H1 (cell line): ENCODE measurements at regions not wholly inside any gene's neighbourhood (a gene's known extent, or its start where the extent isn't known, plus 50 kb on each side); places are given as distances from the start of the nearest gene placed in this dataset.

Experiments used
- CTCF ChIA-PET: fragments of 300-600 bp; sonication (Branson Sonifier 250); formaldehyde crosslinking; loops from one replicate; lab custom pipeline; 2021; ENCODE audit not compliant: partially characterized antibody; lab: Charles Lee
- POLR2A ChIA-PET: fragments of 300-600 bp; sonication (Branson Sonifier 250); formaldehyde crosslinking; loops from one replicate; lab custom pipeline; 2021; ENCODE audit warnings: inconsistent platforms; ENCODE audit not compliant: partially characterized antibody; lab: Charles Lee
- DNase-seq, 2 experiments: peaks; one replicate each; pipeline versions ENCODE4 v3.0.0 to v3.0.0-alpha.2; 2010 to 2022; ENCODE audit warnings: low spot score in 2 of 2, low read depth in 1 of 2, mixed read lengths in 1 of 2
- FAIRE-seq: peaks from 2 replicates; lab custom pipeline; 2011; peaks lifted over from hg19 to GRCh38; lab: Jason Lieb, UNC
- H2AFZ ChIP-seq: 2 replicates; pipeline ENCODE4 v1.8.1; 2012; ENCODE audit warnings: low read length, inconsistent platforms
- H2AK5ac ChIP-seq: 2 replicates; pipeline ENCODE4 v1.6.1; 2013; ENCODE audit warnings: low read depth, low read length
- H2BK120ac ChIP-seq: replicated peaks from 2 replicates; pipeline ENCODE3; 2013; ENCODE audit warnings: low read depth, low read length, inconsistent platforms
- H2BK12ac ChIP-seq: 2 replicates; pipeline ENCODE4 v1.6.1; 2013; ENCODE audit warnings: low read depth, low read length
- H2BK15ac ChIP-seq: 2 replicates; pipeline ENCODE4 v1.6.1; 2013; ENCODE audit warnings: low read length
- H2BK20ac ChIP-seq: 2 replicates; pipeline ENCODE4 v1.6.1; 2013; ENCODE audit warnings: low read length
- H2BK5ac ChIP-seq: 2 replicates; pipeline ENCODE4 v1.6.1; 2013; ENCODE audit warnings: low read depth, low read length
- H3K14ac ChIP-seq: 2 replicates; pipeline ENCODE4 v1.6.1; 2013; ENCODE audit warnings: inconsistent platforms; ENCODE audit not compliant: insufficient read length
- H3K18ac ChIP-seq: 2 replicates; pipeline ENCODE4 v1.6.1; 2013; ENCODE audit warnings: low read length; ENCODE audit errors: extremely low read depth
- H3K23ac ChIP-seq: 2 replicates; pipeline ENCODE4 v1.6.1; 2013; ENCODE audit warnings: inconsistent platforms; ENCODE audit not compliant: insufficient read length
- H3K23me2 ChIP-seq: 2 replicates; pipeline ENCODE4 v1.6.1; 2013; ENCODE audit warnings: low read depth, low read length
- H3K27ac ChIP-seq: 2 replicates; pipeline ENCODE4 v1.6.1; 2011; ENCODE audit warnings: low read depth, low read length, inconsistent platforms
- H3K27me3 ChIP-seq, 4 experiments: replicated peaks in 1 of 4; 1 replicate in 1 of 4; 2 replicates in 3 of 4; pipeline versions ENCODE4 v1.6.1 to v1.8.1; 2011 to 2013; ENCODE audit warnings: low read length in 3 of 4, mild to moderate bottlenecking in 3 of 4, inconsistent platforms in 2 of 4, mixed read lengths in 2 of 4, moderate library complexity in 1 of 4; ENCODE audit not compliant: control insufficient read depth in 3 of 4, insufficient read depth in 3 of 4; ENCODE audit errors: extremely low read depth in 1 of 4
- H3K36me3 ChIP-seq, 4 experiments: 2 replicates each; pipeline versions ENCODE4 v1.6.1 to v1.8.1; 2011 to 2013; ENCODE audit warnings: mild to moderate bottlenecking in 4 of 4, low read length in 3 of 4, moderate library complexity in 2 of 4, control low read depth in 1 of 4, inconsistent platforms in 1 of 4; ENCODE audit not compliant: insufficient read depth in 4 of 4, control insufficient read depth in 2 of 4
- H3K4ac ChIP-seq: replicated peaks from 2 replicates; pipeline ENCODE3; 2013; ENCODE audit warnings: low read length, low read depth, mixed read lengths, inconsistent platforms; ENCODE audit not compliant: insufficient read length
- H3K4me1 ChIP-seq, 4 experiments: replicated peaks in 1 of 4; 1 replicate in 1 of 4; 2 replicates in 3 of 4; pipeline versions ENCODE4 v1.6.1 to v1.8.1; 2011 to 2013; ENCODE audit warnings: low read length in 3 of 4, inconsistent platforms in 2 of 4, mixed read lengths in 1 of 4; ENCODE audit not compliant: insufficient read depth in 4 of 4, control insufficient read depth in 3 of 4
- H3K4me2 ChIP-seq, 2 experiments: 2 replicates each; pipeline versions ENCODE4 v1.6.1 to v1.8.1; 2011 to 2013; ENCODE audit warnings: low read depth in 2 of 2, low read length in 2 of 2, control low read depth in 1 of 2, inconsistent platforms in 1 of 2, mild to moderate bottlenecking in 1 of 2; ENCODE audit not compliant: insufficient read depth in 1 of 2
- H3K4me3 ChIP-seq, 4 experiments: fragments of 200-600, 300-600 bp in 1 of 4; sonication (generic), shearing (Covaris generic), sonication (Bioruptor Twin) in 1 of 4; 2 replicates each; pipeline versions ENCODE4 v1.5.1 to v1.8.1; 2011 to 2016; ENCODE audit warnings: low read length in 4 of 4, low read depth in 3 of 4, control low read depth in 2 of 4, inconsistent platforms in 2 of 4, mild to moderate bottlenecking in 2 of 4, mixed read lengths in 1 of 4, moderate library complexity in 1 of 4; ENCODE audit not compliant: insufficient read depth in 2 of 4; ENCODE audit errors: extremely low read depth in 1 of 4
- H3K56ac ChIP-seq: replicated peaks from 2 replicates; pipeline ENCODE3; 2013; ENCODE audit warnings: low read depth, mild to moderate bottlenecking, mixed read lengths, low read length, inconsistent platforms; ENCODE audit not compliant: insufficient read length
- H3K79me1 ChIP-seq: 2 replicates; pipeline ENCODE4 v1.6.1; 2013; ENCODE audit warnings: low read depth, low read length, control low read depth
- H3K79me2 ChIP-seq, 2 experiments: 2 replicates each; pipeline versions ENCODE4 v1.6.1 to v1.8.1; 2012 to 2013; ENCODE audit warnings: low read length in 2 of 2, mild to moderate bottlenecking in 2 of 2, inconsistent platforms in 1 of 2; ENCODE audit not compliant: insufficient read depth in 2 of 2, control insufficient read depth in 1 of 2
- H3K9ac ChIP-seq, 4 experiments: replicated peaks in 1 of 4; 1 replicate in 1 of 4; 2 replicates in 3 of 4; pipeline versions ENCODE4 v1.6.1 to v1.8.1; 2011 to 2013; ENCODE audit warnings: low read depth in 3 of 4, low read length in 3 of 4, control low read depth in 2 of 4, mild to moderate bottlenecking in 2 of 4, moderate library complexity in 2 of 4, inconsistent platforms in 1 of 4; ENCODE audit errors: extremely low read depth in 1 of 4
- H3K9me3 ChIP-seq, 2 experiments: 2 replicates each; pipeline versions ENCODE4 v1.6.1 to v1.8.1; 2012 to 2013; ENCODE audit warnings: mild to moderate bottlenecking in 2 of 2, moderate library complexity in 2 of 2, control low read depth in 1 of 2, inconsistent platforms in 1 of 2, low read depth in 1 of 2, low read length in 1 of 2, mixed read lengths in 1 of 2; ENCODE audit not compliant: insufficient read depth in 2 of 2
- H4K20me1 ChIP-seq, 2 experiments: replicated peaks in 1 of 2; 2 replicates each; pipeline versions ENCODE3 to v1.8.1; 2011 to 2013; ENCODE audit warnings: inconsistent platforms in 2 of 2, low read length in 2 of 2, mild to moderate bottlenecking in 1 of 2; ENCODE audit not compliant: insufficient read depth in 2 of 2, control insufficient read depth in 1 of 2
- H4K5ac ChIP-seq: 2 replicates; pipeline ENCODE4 v1.6.1; 2013; ENCODE audit warnings: low read length, low read depth, mixed read lengths, inconsistent platforms; ENCODE audit not compliant: insufficient read length
- H4K8ac ChIP-seq: 2 replicates; pipeline ENCODE4 v1.8.0; 2013; ENCODE audit warnings: mild to moderate bottlenecking, moderate library complexity, low read length, inconsistent platforms; ENCODE audit not compliant: insufficient read depth; ENCODE audit errors: extremely low read depth
- H4K91ac ChIP-seq: replicated peaks from 2 replicates; pipeline ENCODE3; 2013; ENCODE audit warnings: low read length, mixed read lengths, inconsistent platforms; ENCODE audit not compliant: insufficient read length
- JUND ChIP-seq: IDR thresholded peaks from 2 replicates; pipeline ENCODE4 v1.6.1; 2011; ENCODE audit warnings: mild to moderate bottlenecking, improper control_type of control experiment, low read length
- SP1 ChIP-seq: IDR thresholded peaks from 2 replicates; pipeline ENCODE4 v1.6.1; 2011; ENCODE audit warnings: low read depth, low read length
- WGBS, 2 experiments: shearing (Covaris generic) in 1 of 2; methylation state at CpG; one replicate each; pipeline versions ENCODE4 v1.1.6 to v1.1.7; 2013 to 2015; ENCODE audit warnings: low lambda C conversion rate in 2 of 2, mixed read lengths in 2 of 2, inconsistent platforms in 1 of 2, low coverage in 1 of 2, missing lambda C conversion rate in 1 of 2; ENCODE audit not compliant: insufficient replicate concordance in 2 of 2, insufficient coverage in 1 of 2, insufficient read length in 1 of 2; ENCODE audit errors: extremely low coverage in 1 of 2, missing lambda C conversion rate in 1 of 2; 5-methylcytosine and 5-hydroxymethylcytosine counted together

DNA sequence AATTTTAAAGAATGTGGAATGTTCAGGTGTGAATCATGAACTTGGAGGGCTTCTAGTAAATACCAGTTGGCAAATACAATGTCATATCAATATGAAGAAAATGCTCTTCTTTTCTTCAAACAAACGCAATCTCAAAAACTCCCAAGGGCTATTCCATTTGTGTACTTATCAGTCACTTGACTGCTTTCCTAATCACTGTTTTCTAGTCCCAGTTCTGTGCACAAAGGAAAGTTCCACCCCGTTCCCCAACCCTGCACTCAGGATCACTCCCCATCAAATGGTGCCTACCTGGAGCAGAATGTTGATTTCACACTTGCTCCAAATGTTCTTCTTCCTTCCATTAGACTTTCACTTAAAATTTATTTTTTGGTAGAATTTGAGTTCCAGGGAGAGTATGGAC is 92.6 kb upstream of the RFC3 start:
- Histone ChIP-seq H3K27ac (no peak overlapping the region), H4K20me1 (no peaks in the 10 kb centered on the region), H3K23me2 (no peaks in the 10 kb centered on the region), H3K79me1 (no peaks in the 10 kb centered on the region), H2AFZ (no peak overlapping the region), H3K4me3 (no peak overlapping the region), H3K23ac (no peak overlapping the region), H2BK120ac (no peak overlapping the region), H2BK20ac (no peak overlapping the region), H3K4me2 (no peak overlapping the region), H2AK5ac (no peak overlapping the region), H3K79me2 (no peaks in the 10 kb centered on the region), H4K8ac (no peak overlapping the region), H4K5ac (no peak overlapping the region), H4K91ac (no peak overlapping the region), H2BK15ac (no peak overlapping the region), H3K18ac (no peak overlapping the region), H2BK5ac (no peak overlapping the region), H3K4me1 (no peaks in the 10 kb centered on the region), H2BK12ac (no peak overlapping the region), H3K9ac (no peak overlapping the region), H3K14ac (no peak overlapping the region), H3K9me3 (no peaks in the 10 kb centered on the region), H3K56ac (no peak overlapping the region), H3K27me3 (no peaks in the 10 kb centered on the region), H3K36me3 (no peaks in the 10 kb centered on the region), H3K4ac (no peak overlapping the region)
- 92% methylated on average over 2 of the region's 2 CpGs; no CpG with 5 or more reads in 1 of the 2 experiments for WGBS, 2 experiments
- DNase-seq, result no peak
- CTCF ChIA-PET, result interaction anchor here (1.6 to 3.5 kb wide), 4 partner anchors 119 to 235 kb away, joined by 4 to 18 read pairs (median 11); no protein-coding TSS in a partner anchor
- POLR2A ChIA-PET, result no interaction called here
- no peak for FAIRE-seq
- no peak for TF ChIP-seq SP1
- TF ChIP-seq JUND, result no peak
